Testis (tissue), 2 donors: ENCODE measurements at regions not wholly inside any gene's neighbourhood (a gene's known extent, or its start where the extent isn't known, plus 50 kb on each side); places are given as distances from the start of the nearest gene placed in this dataset.

Experiments
- POLR2A ChIP-seq: fragments of 450-650 bp; IDR thresholded peaks from one replicate; pipeline ENCODE4 v1.6.1; 2017; ENCODE audit warnings: antibody characterized with exemption, mild to moderate bottlenecking, moderate library complexity
- TF ChIP-seq, protein P1 (sequence below), 3 experiments: fragments of 450-650 bp in 2 of 3; fragments of 200-600 bp in 1 of 3; sonication (generic) in 1 of 3; IDR thresholded peaks; one replicate each; pipeline ENCODE4 v1.5.1; 2016 to 2019; ENCODE audit warnings: antibody characterized with exemption in 3 of 3, mild to moderate bottlenecking in 2 of 3, moderate library complexity in 1 of 3

DNA sequence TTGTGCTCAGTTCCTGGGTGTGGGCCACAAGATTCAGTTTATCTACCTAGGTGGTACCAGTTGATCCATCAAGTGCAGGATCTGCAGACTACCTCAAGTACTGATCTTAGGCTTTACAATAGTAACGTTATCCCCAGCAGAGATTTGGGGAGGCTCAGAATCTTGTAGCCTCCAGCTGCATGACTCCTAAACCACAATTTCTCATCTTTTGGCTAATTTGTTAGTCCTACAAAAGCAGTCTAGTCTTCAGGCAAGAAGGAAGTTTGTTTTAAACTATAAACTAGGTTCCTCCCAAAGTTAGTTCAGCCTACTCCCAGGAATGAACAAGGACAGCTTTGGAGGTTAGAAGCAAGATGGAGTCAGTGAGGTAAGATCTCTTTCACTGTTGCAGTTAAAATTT lies 213.5 kb upstream of the PIEZO2 start:
- TF ChIP-seq POLR2A: no peak
- TF ChIP-seq, protein P1, sequence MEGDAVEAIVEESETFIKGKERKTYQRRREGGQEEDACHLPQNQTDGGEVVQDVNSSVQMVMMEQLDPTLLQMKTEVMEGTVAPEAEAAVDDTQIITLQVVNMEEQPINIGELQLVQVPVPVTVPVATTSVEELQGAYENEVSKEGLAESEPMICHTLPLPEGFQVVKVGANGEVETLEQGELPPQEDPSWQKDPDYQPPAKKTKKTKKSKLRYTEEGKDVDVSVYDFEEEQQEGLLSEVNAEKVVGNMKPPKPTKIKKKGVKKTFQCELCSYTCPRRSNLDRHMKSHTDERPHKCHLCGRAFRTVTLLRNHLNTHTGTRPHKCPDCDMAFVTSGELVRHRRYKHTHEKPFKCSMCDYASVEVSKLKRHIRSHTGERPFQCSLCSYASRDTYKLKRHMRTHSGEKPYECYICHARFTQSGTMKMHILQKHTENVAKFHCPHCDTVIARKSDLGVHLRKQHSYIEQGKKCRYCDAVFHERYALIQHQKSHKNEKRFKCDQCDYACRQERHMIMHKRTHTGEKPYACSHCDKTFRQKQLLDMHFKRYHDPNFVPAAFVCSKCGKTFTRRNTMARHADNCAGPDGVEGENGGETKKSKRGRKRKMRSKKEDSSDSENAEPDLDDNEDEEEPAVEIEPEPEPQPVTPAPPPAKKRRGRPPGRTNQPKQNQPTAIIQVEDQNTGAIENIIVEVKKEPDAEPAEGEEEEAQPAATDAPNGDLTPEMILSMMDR (IDR thresholded peaks at IDR 0.05): no peak
